GM12873 (cell line): ENCODE measurements at regions not wholly inside any gene's neighbourhood (a gene's known extent, or its start where the extent isn't known, plus 50 kb on each side); places are given as distances from the start of the nearest gene placed in this dataset.

Source experiments
- CTCF ChIP-seq: IDR thresholded peaks from 2 replicates; pipeline ENCODE4 v1.5.1; 2012; ENCODE audit warnings: low read depth, mild to moderate bottlenecking, moderate library complexity, low read length, control low read depth; ENCODE audit not compliant: insufficient read depth; ENCODE audit errors: missing control alignments

GRCh38 chr1:170337413-170337994, 191.7 kb downstream of the NTMT2 start:
- TF ChIP-seq CTCF: no peak

GRCh38 chr1:170339534-170339933, 192.4 kb upstream of the GORAB start:
- TF ChIP-seq CTCF: no peak

GRCh38 chr1:170340308-170340707, 191.7 kb upstream of the GORAB start:
- TF ChIP-seq CTCF: no peak

- no peak for TF ChIP-seq CTCF
These were observed 180.5 kb upstream of the GORAB start for GRCh38 chr1:170351366-170351946.

GRCh38 chr1:170354246-170354645, 177.7 kb upstream of the GORAB start:
- no peak for TF ChIP-seq CTCF

- no peak for TF ChIP-seq CTCF
These were observed 177.3 kb upstream of the GORAB start for GRCh38 chr1:170354690-170355089.

- TF ChIP-seq CTCF: no peak
These were observed 176.6 kb upstream of the GORAB start for GRCh38 chr1:170355267-170355801.
